Activated naive CD8-positive, alpha-beta T cell treated with anti-CD3 and anti-CD28 coated beads, Interleukin-2, amount 50 U/mL, for 24 hours (primary cell): ENCODE measurements at regions not wholly inside any gene's neighbourhood (a gene's known extent, or its start where the extent isn't known, plus 50 kb on each side); places are given as distances from the start of the nearest gene placed in this dataset.

Experiments used
- ATAC-seq: fragments of 150-1000 bp; cut with Tn5 transposase; one replicate; pipeline ENCODE4 v1.10.0; 2021
- DNase-seq: peaks from one replicate; pipeline ENCODE4 v3.0.0; 2021
- H3K27ac Mint-ChIP-seq: one replicate; pipeline ENCODE4 v1.8.0; 2021; ENCODE audit warnings: mild to moderate bottlenecking, mixed read lengths
- H3K27me3 Mint-ChIP-seq: one replicate; pipeline ENCODE4 v1.8.0; 2021; ENCODE audit warnings: mixed read lengths
- H3K36me3 Mint-ChIP-seq: one replicate; pipeline ENCODE4 v1.8.0; 2021; ENCODE audit warnings: low read depth, mixed read lengths
- H3K4me1 Mint-ChIP-seq: one replicate; pipeline ENCODE4 v1.8.0; 2021; ENCODE audit warnings: mixed read lengths
- H3K4me3 Mint-ChIP-seq: one replicate; pipeline ENCODE4 v1.8.0; 2021; ENCODE audit warnings: mild to moderate bottlenecking, moderate library complexity, mixed read lengths
- H3K9me3 Mint-ChIP-seq: one replicate; pipeline ENCODE4 v1.8.0; 2021; ENCODE audit warnings: mixed read lengths

- Mint-ChIP-seq H3K27ac (no peak overlapping the region), H3K36me3 (no peaks in the 10 kb centered on the region), H3K9me3 (no peaks in the 10 kb centered on the region), H3K4me1 (no peaks in the 10 kb centered on the region), H3K27me3 (peaks cover 9% of the 10 kb centered on the region), H3K4me3 (no peak overlapping the region)
- ATAC-seq (no peak), DNase-seq (no peak)
These were observed 177.3 kb upstream of the NOCT start for GRCh38 chr4:138838251-138838650.

- no peak overlapping the region for H3K27ac Mint-ChIP-seq
These were observed 179.6 kb upstream of the NOCT start for GRCh38 chr4:138835832-138836533.

GRCh38 chr4:138833974-138834373 lies 181.6 kb upstream of the NOCT start:
- Mint-ChIP-seq H3K36me3 (no peaks in the 10 kb centered on the region), H3K4me3 (no peak overlapping the region), H3K27ac (no peak overlapping the region), H3K4me1 (no peaks in the 10 kb centered on the region), H3K27me3 (peaks cover 2% of the 10 kb centered on the region), H3K9me3 (no peaks in the 10 kb centered on the region)
- ATAC-seq (no peak), DNase-seq (no peak)

More at GRCh38 chr4:138835832-138836533, 179.6 kb upstream of the NOCT start:
- H3K27me3 Mint-ChIP-seq, result peaks cover 6% of the 10 kb centered on the region
- ATAC-seq (no peak), DNase-seq (no peak)
- H3K36me3 Mint-ChIP-seq, result no peaks in the 10 kb centered on the region
- H3K4me1 Mint-ChIP-seq, result no peaks in the 10 kb centered on the region
- H3K4me3 Mint-ChIP-seq, result no peak overlapping the region
- H3K9me3 Mint-ChIP-seq, result no peaks in the 10 kb centered on the region

GRCh38 chr4:138832563-138832962 lies 183.0 kb upstream of the NOCT start:
- Mint-ChIP-seq H3K27ac (no peak overlapping the region), H3K27me3 (peaks cover 2% of the 10 kb centered on the region), H3K4me3 (no peak overlapping the region), H3K9me3 (no peaks in the 10 kb centered on the region), H3K36me3 (no peaks in the 10 kb centered on the region), H3K4me1 (no peaks in the 10 kb centered on the region)
- DNase-seq (no peak), ATAC-seq (peak; percentile 68)

- ATAC-seq (no peak), DNase-seq (no peak)
- no peaks in the 10 kb centered on the region for H3K9me3 Mint-ChIP-seq
- no peak overlapping the region for H3K27ac Mint-ChIP-seq
- peaks cover 2% of the 10 kb centered on the region for H3K27me3 Mint-ChIP-seq
- no peaks in the 10 kb centered on the region for H3K36me3 Mint-ChIP-seq
- H3K4me1 Mint-ChIP-seq, result no peaks in the 10 kb centered on the region
- no peak overlapping the region for H3K4me3 Mint-ChIP-seq
These were observed 183.6 kb upstream of the NOCT start for GRCh38 chr4:138831948-138832347.

GRCh38 chr4:138828926-138829325 lies 186.7 kb upstream of the NOCT start:
- no peaks in the 10 kb centered on the region for H3K9me3 Mint-ChIP-seq
- H3K27me3 Mint-ChIP-seq, result peaks cover 2% of the 10 kb centered on the region
- H3K27ac Mint-ChIP-seq, result no peak overlapping the region
- ATAC-seq (no peak), DNase-seq (no peak)
- no peak overlapping the region for H3K4me3 Mint-ChIP-seq
- no peaks in the 10 kb centered on the region for H3K36me3 Mint-ChIP-seq
- H3K4me1 Mint-ChIP-seq, result no peaks in the 10 kb centered on the region

- no peak overlapping the region for H3K4me3 Mint-ChIP-seq
- no peaks in the 10 kb centered on the region for H3K27me3 Mint-ChIP-seq
- DNase-seq (no peak), ATAC-seq (no peak)
- no peaks in the 10 kb centered on the region for H3K36me3 Mint-ChIP-seq
- H3K27ac Mint-ChIP-seq, result no peak overlapping the region
- H3K9me3 Mint-ChIP-seq, result no peaks in the 10 kb centered on the region
- H3K4me1 Mint-ChIP-seq, result no peaks in the 10 kb centered on the region
These were observed 188.8 kb upstream of the NOCT start for GRCh38 chr4:138826754-138827153.

GRCh38 chr4:138826322-138826721 lies 189.3 kb upstream of the NOCT start:
- ATAC-seq, result no peak
- no peak overlapping the region for H3K27ac Mint-ChIP-seq
- no peaks in the 10 kb centered on the region for H3K36me3 Mint-ChIP-seq

GRCh38 chr4:138821331-138821730 lies 194.2 kb upstream of the NOCT start:
- H3K4me1 Mint-ChIP-seq, result no peaks in the 10 kb centered on the region
- H3K9me3 Mint-ChIP-seq, result no peaks in the 10 kb centered on the region
- H3K4me3 Mint-ChIP-seq, result no peak overlapping the region
- H3K27me3 Mint-ChIP-seq, result no peaks in the 10 kb centered on the region
- ATAC-seq (no peak), DNase-seq (no peak)
- no peaks in the 10 kb centered on the region for H3K36me3 Mint-ChIP-seq
- no peak overlapping the region for H3K27ac Mint-ChIP-seq

More at GRCh38 chr4:138826322-138826721, 189.3 kb upstream of the NOCT start:
- no peak for DNase-seq
- Mint-ChIP-seq H3K9me3 (no peaks in the 10 kb centered on the region), H3K4me1 (no peaks in the 10 kb centered on the region), H3K27me3 (no peaks in the 10 kb centered on the region), H3K4me3 (no peak overlapping the region)

- DNase-seq (no peak), ATAC-seq (no peak)
- Mint-ChIP-seq H3K4me3 (no peak overlapping the region), H3K27ac (no peak overlapping the region), H3K9me3 (no peaks in the 10 kb centered on the region), H3K27me3 (no peaks in the 10 kb centered on the region), H3K36me3 (no peaks in the 10 kb centered on the region), H3K4me1 (no peaks in the 10 kb centered on the region)
These were observed 198.7 kb upstream of the NOCT start for GRCh38 chr4:138816875-138817274.

GRCh38 chr4:138815811-138816210 lies 199.8 kb upstream of the NOCT start:
- no peak for DNase-seq

GRCh38 chr4:138805736-138806135 lies 209.8 kb upstream of the NOCT start:
- no peak overlapping the region for H3K27ac Mint-ChIP-seq
- H3K36me3 Mint-ChIP-seq, result no peaks in the 10 kb centered on the region
- peaks cover 12% of the 10 kb centered on the region for H3K27me3 Mint-ChIP-seq
- no peak overlapping the region for H3K4me3 Mint-ChIP-seq
- DNase-seq (no peak), ATAC-seq (no peak)
- no peaks in the 10 kb centered on the region for H3K4me1 Mint-ChIP-seq
- no peaks in the 10 kb centered on the region for H3K9me3 Mint-ChIP-seq

More at GRCh38 chr4:138815811-138816210, 199.8 kb upstream of the NOCT start:
- Mint-ChIP-seq H3K4me3 (no peak overlapping the region), H3K4me1 (no peaks in the 10 kb centered on the region), H3K27me3 (peaks cover 3% of the 10 kb centered on the region), H3K36me3 (no peaks in the 10 kb centered on the region), H3K27ac (no peak overlapping the region), H3K9me3 (peaks cover 3% of the 10 kb centered on the region)
- no peak for ATAC-seq

- ATAC-seq, result no peak
- DNase-seq, result no peak
- no peaks in the 10 kb centered on the region for H3K9me3 Mint-ChIP-seq
These were observed 210.9 kb upstream of the NOCT start for GRCh38 chr4:138804711-138805110.

GRCh38 chr4:138803051-138803450 lies 212.5 kb upstream of the NOCT start:
- ATAC-seq, result no peak
- H3K36me3 Mint-ChIP-seq, result no peaks in the 10 kb centered on the region
- no peak for DNase-seq
- no peak overlapping the region for H3K27ac Mint-ChIP-seq
- H3K4me1 Mint-ChIP-seq, result no peaks in the 10 kb centered on the region
- H3K9me3 Mint-ChIP-seq, result no peaks in the 10 kb centered on the region
- no peak overlapping the region for H3K4me3 Mint-ChIP-seq
- peaks cover 15% of the 10 kb centered on the region for H3K27me3 Mint-ChIP-seq

More at GRCh38 chr4:138804711-138805110, 210.9 kb upstream of the NOCT start:
- no peak overlapping the region for H3K4me3 Mint-ChIP-seq
- no peaks in the 10 kb centered on the region for H3K36me3 Mint-ChIP-seq
- H3K27me3 Mint-ChIP-seq, result peaks cover 12% of the 10 kb centered on the region
- H3K4me1 Mint-ChIP-seq, result no peaks in the 10 kb centered on the region
- H3K27ac Mint-ChIP-seq, result no peak overlapping the region

GRCh38 chr4:138802499-138802898 lies 213.1 kb upstream of the NOCT start:
- H3K4me1 Mint-ChIP-seq, result no peaks in the 10 kb centered on the region
- no peak overlapping the region for H3K4me3 Mint-ChIP-seq

GRCh38 chr4:138800421-138800820 lies 215.2 kb upstream of the NOCT start:
- DNase-seq (no peak), ATAC-seq (no peak)
- no peaks in the 10 kb centered on the region for H3K4me1 Mint-ChIP-seq
- no peaks in the 10 kb centered on the region for H3K9me3 Mint-ChIP-seq
- no peak overlapping the region for H3K27ac Mint-ChIP-seq
- no peak overlapping the region for H3K4me3 Mint-ChIP-seq
- H3K27me3 Mint-ChIP-seq, result peaks cover 14% of the 10 kb centered on the region
- no peaks in the 10 kb centered on the region for H3K36me3 Mint-ChIP-seq

More at GRCh38 chr4:138802499-138802898, 213.1 kb upstream of the NOCT start:
- peaks cover 15% of the 10 kb centered on the region for H3K27me3 Mint-ChIP-seq
- ATAC-seq, result no peak
- H3K9me3 Mint-ChIP-seq, result no peaks in the 10 kb centered on the region
- DNase-seq, result no peak
- H3K36me3 Mint-ChIP-seq, result no peaks in the 10 kb centered on the region
- H3K27ac Mint-ChIP-seq, result no peak overlapping the region
